ENCODE measurements at regions not wholly inside any gene's neighbourhood (a gene's known extent, or its start where the extent isn't known, plus 50 kb on each side); places are given as distances from the start of the nearest gene placed in this dataset.

GRCh38 chr22:47307822-47308221 lies 545.4 kb downstream of the TBC1D22A start:
- no peak for TF ChIP-seq CTCF (IDR thresholded peaks at IDR 0.05)
- no peak for TF ChIP-seq ZFX (IDR thresholded peaks at IDR 0.05; ENCODE audit: borderline replicate concordance)
